ENCODE measurements at regions not wholly inside any gene's neighbourhood (a gene's known extent, or its start where the extent isn't known, plus 50 kb on each side); places are given as distances from the start of the nearest gene placed in this dataset.

GRCh38 chr10:52442576-52442975 lies 128.5 kb downstream of the DKK1 start:
- no peak for DNase-seq

GRCh38 chr10:52443419-52444388 lies 129.6 kb downstream of the DKK1 start:
- no peak for DNase-seq

- no peak for DNase-seq
Observed at GRCh38 chr10:52446391-52446790, 132.3 kb downstream of the DKK1 start.

GRCh38 chr10:52447931-52448353 lies 133.9 kb downstream of the DKK1 start:
- no peak for DNase-seq

GRCh38 chr10:52450762-52451291 lies 136.7 kb downstream of the DKK1 start:
- no peak for DNase-seq

GRCh38 chr10:52451817-52452216 lies 137.7 kb downstream of the DKK1 start:
- no peak for DNase-seq

GRCh38 chr10:52452600-52453493 lies 138.8 kb downstream of the DKK1 start:
- no peak for DNase-seq

GRCh38 chr10:52453501-52453900 lies 139.4 kb downstream of the DKK1 start:
- DNase-seq: no peak

- DNase-seq: no peak
Observed at GRCh38 chr10:52454491-52454890, 140.4 kb downstream of the DKK1 start.

GRCh38 chr10:52455098-52455497 lies 141.0 kb downstream of the DKK1 start:
- no peak for DNase-seq

- no peak for DNase-seq
Observed at GRCh38 chr10:52459097-52459496, 145.0 kb downstream of the DKK1 start.

GRCh38 chr10:52463826-52464225 lies 149.7 kb downstream of the DKK1 start:
- no peak for DNase-seq

- DNase-seq: no peak
Observed at GRCh38 chr10:52464368-52465124, 150.5 kb downstream of the DKK1 start.

- no peak for DNase-seq
Observed at GRCh38 chr10:52465202-52465601, 151.1 kb downstream of the DKK1 start.

- DNase-seq: no peak
Observed at GRCh38 chr10:52466464-52466863, 152.4 kb downstream of the DKK1 start.

GRCh38 chr10:52469970-52470705 lies 156.1 kb downstream of the DKK1 start:
- DNase-seq: no peak

- no peak for DNase-seq
Observed at GRCh38 chr10:52472406-52473146, 158.5 kb downstream of the DKK1 start.

- DNase-seq: no peak
Observed at GRCh38 chr10:52474265-52474664, 160.2 kb downstream of the DKK1 start.

- no peak for DNase-seq
Observed at GRCh38 chr10:52477305-52477704, 163.2 kb downstream of the DKK1 start.

GRCh38 chr10:52479567-52479966 lies 165.5 kb downstream of the DKK1 start:
- DNase-seq: no peak

GRCh38 chr10:52481986-52482555 lies 168.0 kb downstream of the DKK1 start:
- DNase-seq: no peak

All from NCI-H345 (cell line).